ENCODE measurements at regions not wholly inside any gene's neighbourhood (a gene's known extent, or its start where the extent isn't known, plus 50 kb on each side); places are given as distances from the start of the nearest gene placed in this dataset.

DNA sequence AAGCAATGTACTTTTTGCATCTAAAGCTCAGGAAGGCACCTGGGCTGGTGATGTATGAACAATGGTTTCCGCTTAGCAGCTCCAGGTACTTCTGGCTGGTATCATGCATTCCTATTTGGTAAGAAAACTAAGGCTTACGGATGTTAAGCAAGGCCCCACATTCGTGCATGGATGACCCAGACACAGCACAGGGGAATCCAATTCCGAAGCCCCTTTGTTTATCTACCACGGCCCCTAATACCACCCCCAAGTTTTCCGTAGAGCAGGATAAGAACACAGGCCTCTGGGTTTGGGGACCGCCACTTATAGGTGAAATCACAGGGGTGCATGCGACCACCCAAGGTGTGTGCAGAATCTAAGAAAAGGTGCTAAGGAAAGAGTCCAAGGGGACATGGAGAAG is 192.1 kb upstream of the ID2 start:
- TF ChIP-seq EP300 (IDR thresholded peaks at IDR 0.05) (no peak), POLR2A (IDR thresholded peaks at IDR 0.05) (no peak)
- TF ChIP-seq, protein P1, sequence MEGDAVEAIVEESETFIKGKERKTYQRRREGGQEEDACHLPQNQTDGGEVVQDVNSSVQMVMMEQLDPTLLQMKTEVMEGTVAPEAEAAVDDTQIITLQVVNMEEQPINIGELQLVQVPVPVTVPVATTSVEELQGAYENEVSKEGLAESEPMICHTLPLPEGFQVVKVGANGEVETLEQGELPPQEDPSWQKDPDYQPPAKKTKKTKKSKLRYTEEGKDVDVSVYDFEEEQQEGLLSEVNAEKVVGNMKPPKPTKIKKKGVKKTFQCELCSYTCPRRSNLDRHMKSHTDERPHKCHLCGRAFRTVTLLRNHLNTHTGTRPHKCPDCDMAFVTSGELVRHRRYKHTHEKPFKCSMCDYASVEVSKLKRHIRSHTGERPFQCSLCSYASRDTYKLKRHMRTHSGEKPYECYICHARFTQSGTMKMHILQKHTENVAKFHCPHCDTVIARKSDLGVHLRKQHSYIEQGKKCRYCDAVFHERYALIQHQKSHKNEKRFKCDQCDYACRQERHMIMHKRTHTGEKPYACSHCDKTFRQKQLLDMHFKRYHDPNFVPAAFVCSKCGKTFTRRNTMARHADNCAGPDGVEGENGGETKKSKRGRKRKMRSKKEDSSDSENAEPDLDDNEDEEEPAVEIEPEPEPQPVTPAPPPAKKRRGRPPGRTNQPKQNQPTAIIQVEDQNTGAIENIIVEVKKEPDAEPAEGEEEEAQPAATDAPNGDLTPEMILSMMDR (IDR thresholded peaks at IDR 0.05), result no peak
